GM13976 (cell line): ENCODE measurements at regions not wholly inside any gene's neighbourhood (a gene's known extent, or its start where the extent isn't known, plus 50 kb on each side); places are given as distances from the start of the nearest gene placed in this dataset.

ENCODE experiments used
- DNase-seq: peaks from one replicate; pipeline ENCODE4 v3.0.0; 2012; ENCODE audit warnings: low spot score
- CTCF ChIP-seq: IDR thresholded peaks from 2 replicates; pipeline ENCODE4 v1.5.1; 2012; ENCODE audit warnings: borderline replicate concordance, mild to moderate bottlenecking; ENCODE audit not compliant: insufficient read depth; ENCODE audit errors: extremely low read depth, missing control alignments, control extremely low read depth
- in situ Hi-C: fragments of 300-500 bp; cut with MboI; formaldehyde crosslinking; loops from one replicate; pipeline ENCODE4 v1.12.0; 2022; ENCODE audit warnings: low sequenced_read_pairs, mixed read lengths, inconsistent platforms; ENCODE audit not compliant: unreplicated experiment

GRCh38 chr20:58100731-58101356, 127.6 kb downstream of the ANKRD60 start:
- DNase-seq, result no peak
- in situ Hi-C loops, result no loop called here
- no peak for TF ChIP-seq CTCF

- no peak for DNase-seq
- in situ Hi-C loops, result loop anchor here (10.0 to 25.0 kb wide), 2 partner anchors 65 to 438 kb away; no protein-coding TSS in a partner anchor
- no peak for TF ChIP-seq CTCF
Observed at GRCh38 chr20:58099956-58100730, 128.3 kb downstream of the ANKRD60 start.

- in situ Hi-C loops, result loop anchor here (10.0 to 25.0 kb wide), 2 partner anchors 65 to 437 kb away; no protein-coding TSS in a partner anchor
- no peak for DNase-seq
- no peak for TF ChIP-seq CTCF
Observed at GRCh38 chr20:58099291-58099935, 129.0 kb downstream of the ANKRD60 start.

- TF ChIP-seq CTCF, result no peak
- in situ Hi-C loops, result loop anchor here (10.0 to 25.0 kb wide), 2 partner anchors 64 to 436 kb away; no protein-coding TSS in a partner anchor
- DNase-seq, result no peak
Observed at GRCh38 chr20:58098571-58098970, 129.9 kb downstream of the ANKRD60 start.

GRCh38 chr20:58097943-58098342, 130.5 kb downstream of the ANKRD60 start:
- in situ Hi-C loops, result loop anchor here (10.0 to 25.0 kb wide), 2 partner anchors 63 to 436 kb away; no protein-coding TSS in a partner anchor
- no peak for TF ChIP-seq CTCF
- no peak for DNase-seq

- no peak for TF ChIP-seq CTCF
- in situ Hi-C loops, result loop anchor here (10.0 to 25.0 kb wide), 2 partner anchors 63 to 435 kb away; no protein-coding TSS in a partner anchor
- DNase-seq, result no peak
Observed at GRCh38 chr20:58097429-58097828, 131.0 kb downstream of the ANKRD60 start.
